Right hindlimb (tissue), 1 donor: ENCODE measurements at regions not wholly inside any gene's neighbourhood (a gene's known extent, or its start where the extent isn't known, plus 50 kb on each side); places are given as distances from the start of the nearest gene placed in this dataset.

Experiments used
- DNase-seq: peaks from one replicate; pipeline ENCODE4 v3.0.0-alpha.2; 2018

DNA sequence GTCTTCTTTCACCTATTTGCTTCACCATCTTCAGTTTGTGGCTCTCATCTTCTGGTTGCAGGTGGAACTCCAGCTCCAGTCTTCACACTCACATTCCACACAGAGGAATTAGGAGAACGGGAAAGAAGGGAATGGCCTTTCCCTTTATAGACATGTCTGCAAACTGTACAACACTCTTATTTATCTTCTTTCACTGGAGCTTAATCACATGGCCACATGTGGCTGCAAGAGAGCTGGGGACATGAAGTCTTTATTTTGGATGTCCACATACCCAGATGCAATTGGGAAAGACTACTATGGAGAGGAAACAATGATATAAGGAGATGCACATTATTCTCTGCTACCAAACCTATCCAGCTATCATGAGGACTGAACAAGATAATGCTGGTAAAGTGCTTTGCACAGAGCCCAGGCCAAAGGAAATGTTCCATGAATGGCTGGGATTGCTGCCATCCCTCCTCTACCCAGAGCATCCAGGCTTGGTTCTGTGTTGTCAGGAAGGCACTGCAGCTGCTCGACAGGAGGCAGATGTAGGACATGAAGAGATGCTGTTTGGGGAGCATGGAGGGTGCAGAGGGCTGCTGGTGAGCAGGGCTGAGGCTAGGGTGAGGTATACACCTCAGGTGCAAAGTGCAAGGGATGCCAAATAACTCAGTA lies 183.8 kb upstream of the TBX20 start:
- DNase-seq: no peak

DNA sequence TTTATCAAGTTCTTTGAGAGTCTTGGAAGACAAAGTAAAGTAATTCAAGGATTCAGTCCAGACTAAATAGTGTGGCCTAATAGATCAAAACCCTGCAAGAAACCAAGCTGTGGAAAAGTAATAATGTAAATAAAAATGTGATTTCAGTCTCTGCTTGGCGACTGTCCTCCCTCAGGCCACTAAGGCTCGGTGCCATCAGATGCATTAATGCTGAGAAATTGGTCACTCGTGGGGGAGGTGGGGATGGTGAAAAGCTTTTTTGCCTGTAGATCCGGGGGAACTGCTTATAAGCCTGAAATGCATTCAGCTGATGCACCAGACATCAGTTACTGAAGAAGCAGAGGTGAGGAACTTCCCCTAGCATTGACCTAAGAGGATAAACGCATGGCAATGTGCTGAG lies 182.6 kb upstream of the TBX20 start:
- DNase-seq: no peak

DNA sequence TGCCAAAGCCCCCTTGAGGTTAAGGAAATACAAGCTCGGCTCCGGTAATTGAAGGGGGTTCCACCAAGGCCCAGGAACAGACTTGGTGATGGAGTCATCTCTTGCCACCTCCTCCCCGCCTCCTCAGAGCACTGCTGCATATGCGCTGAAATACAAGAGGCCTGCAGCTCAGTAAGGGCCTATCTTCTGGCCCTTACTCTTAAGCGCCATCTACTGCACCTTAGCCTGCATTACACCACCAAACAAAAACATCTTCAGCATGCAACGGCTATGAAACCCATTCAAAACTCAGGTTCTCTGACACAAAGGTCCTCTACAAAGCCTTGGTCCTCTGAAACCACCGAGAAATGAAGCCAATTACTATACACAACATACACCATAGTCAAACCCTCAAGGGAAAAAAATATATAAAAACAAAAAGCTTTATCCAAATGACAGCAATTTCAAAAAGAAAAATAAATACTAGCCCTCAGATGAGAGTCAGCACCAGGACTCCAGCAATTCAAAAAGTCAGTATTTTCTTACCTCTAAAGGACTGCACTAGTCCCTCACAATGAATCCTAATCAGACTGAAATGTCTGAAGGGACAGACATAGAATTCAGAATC lies 176.8 kb upstream of the TBX20 start:
- DNase-seq: no peak

DNA sequence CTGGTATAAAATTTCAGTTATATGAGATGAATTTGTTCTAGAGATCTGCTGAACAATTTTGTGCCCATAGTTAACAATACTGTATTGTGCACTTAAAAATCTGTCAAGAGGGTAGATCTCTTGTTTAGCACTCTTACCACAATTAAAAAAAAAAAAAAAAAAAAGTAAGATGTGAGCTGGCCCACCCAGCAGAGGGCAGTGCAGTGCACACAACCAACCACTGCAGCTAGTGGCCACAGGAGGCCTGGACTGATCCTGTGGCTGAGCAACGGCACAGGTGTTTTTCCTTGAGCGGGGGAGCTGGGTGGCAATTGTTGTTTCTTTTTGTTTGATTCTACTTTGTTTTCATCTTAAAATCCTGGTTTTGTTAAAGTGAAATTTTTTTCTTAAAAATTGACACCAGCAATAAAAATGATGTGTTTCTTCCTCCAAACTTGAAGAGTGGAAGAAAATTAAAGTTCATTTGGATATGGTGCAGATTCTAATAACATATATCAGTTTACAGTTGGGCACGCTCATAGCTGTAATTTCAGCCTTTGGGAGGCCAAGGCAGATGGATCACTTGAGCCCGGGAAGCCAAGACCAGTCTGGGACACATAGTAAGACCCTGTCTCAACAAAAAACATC lies 171.1 kb upstream of the TBX20 start:
- no peak for DNase-seq

DNA sequence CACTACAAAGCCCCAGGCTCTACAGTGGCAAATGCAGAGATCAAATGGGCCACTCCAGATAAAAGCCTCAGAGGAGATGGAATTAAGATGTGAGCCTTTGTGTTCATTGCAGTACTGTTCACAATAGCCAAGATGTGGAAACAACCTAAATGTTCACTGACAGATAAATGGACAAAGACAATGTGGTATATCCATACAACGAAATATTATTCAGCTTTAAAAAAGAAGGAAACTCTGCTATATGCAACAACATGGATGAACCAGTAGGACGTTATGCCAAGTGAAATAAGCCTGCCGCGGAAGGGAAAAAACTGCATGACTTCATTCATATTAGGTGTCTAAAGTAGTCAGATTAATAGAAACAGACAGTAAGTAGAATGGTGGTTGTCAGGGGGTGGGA lies 170.5 kb upstream of the TBX20 start:
- no peak for DNase-seq

DNA sequence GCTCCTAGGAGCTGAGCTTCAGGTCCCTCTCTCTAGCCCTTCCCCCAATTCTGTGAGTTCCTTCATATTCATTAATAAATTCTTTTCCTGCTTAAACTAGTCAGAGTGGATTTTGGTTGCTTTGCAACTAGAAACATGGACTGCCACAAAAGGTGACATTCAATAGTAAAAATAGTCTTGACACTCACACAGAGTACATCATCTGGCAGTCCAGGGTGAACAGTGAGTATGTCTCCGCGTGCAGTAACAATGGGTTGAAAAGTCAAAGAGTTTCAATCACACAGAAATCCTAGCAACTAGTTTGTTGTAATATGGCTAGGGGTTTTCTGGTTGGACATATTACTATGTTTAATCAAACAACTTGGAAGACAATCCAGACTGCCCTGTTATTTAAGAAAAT lies 168.8 kb upstream of the TBX20 start:
- no peak for DNase-seq

DNA sequence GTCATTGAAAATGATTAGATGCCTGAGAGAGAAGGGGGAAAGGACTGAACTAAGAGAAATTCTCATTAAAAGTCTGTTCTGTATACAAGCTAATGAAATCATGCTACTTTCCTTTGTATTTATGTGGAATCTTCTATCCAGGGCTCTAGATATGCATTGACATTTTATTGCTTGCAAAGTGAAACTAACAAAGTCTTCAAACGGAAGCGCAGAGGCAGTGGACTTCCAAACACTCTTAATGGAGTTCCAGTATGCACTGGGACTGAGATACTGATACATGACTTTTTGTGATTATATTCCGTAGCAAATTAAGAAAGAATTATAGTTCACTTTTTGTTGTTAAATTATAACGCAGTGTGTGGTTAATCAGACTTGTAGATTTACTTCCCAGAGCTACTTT lies 166.8 kb upstream of the TBX20 start:
- no peak for DNase-seq

DNA sequence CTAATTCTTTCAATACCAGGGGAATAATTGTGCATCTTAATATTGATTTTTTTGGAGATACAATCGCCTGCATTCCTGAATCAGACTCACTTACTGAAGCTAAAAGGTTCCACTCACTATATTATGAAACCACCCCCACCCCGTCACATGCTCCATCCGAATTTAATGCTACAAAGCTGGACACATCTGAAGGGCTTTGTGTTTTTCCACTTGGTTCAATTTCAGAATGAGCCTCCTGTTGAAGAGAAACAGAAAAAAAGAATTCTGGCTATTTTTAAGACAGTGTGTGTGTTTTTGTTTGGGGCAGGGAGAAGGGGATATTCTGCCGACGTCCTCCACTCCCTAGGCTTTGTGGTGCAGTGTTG lies 165.5 kb upstream of the TBX20 start:
- DNase-seq: no peak

DNA sequence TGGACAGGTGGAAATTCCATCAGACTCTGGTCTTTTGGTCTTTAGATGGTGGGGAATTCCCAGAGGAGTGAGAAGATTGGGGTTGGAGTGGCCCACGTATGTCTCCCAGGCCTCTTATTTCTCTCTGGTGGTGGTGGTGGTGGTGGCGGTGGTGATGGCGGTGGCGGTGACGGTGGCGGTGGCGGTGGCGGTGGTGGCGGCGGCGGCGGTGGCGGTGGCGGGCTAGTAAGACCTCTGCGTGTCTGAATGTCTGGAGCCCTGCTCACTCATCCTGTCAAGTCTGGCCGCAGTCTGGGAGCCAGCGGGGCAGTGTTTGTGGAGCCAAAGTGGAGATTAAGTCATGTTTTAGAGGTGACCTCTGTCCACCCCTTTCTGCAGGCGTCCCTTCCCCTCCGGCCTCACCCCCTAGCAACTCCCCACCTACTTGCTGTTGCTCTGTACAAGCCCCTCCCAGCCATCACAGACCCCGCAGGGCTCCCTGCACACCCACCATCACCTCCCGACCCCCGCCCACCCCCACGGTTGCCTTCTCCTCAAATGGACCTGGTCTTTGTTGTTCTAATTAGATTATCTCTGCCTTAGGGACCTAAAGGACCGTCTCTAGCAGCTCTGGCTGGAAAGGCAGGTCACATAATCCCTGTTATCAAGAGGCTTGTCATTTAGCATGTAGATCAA lies 165.0 kb upstream of the TBX20 start:
- DNase-seq: no peak

DNA sequence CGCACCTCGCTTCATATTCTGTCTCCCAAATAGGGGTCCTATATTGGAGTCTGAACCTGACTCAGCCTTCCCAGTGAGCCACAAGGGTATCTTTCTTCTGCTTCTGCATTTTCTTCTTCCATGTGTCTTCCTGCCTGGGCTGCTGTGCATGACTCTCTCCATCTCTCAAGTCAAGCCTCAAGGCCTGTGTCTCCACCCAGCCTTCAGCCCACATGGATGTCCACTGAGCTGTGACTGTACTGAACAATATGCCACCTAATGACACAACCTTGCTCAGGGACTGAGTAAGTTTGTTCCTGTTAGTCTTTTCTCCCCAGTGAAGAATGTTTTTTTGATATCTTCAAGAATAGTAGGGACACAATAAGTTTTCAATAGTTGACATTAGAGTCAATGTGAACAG lies 162.7 kb upstream of the TBX20 start:
- DNase-seq: no peak

DNA sequence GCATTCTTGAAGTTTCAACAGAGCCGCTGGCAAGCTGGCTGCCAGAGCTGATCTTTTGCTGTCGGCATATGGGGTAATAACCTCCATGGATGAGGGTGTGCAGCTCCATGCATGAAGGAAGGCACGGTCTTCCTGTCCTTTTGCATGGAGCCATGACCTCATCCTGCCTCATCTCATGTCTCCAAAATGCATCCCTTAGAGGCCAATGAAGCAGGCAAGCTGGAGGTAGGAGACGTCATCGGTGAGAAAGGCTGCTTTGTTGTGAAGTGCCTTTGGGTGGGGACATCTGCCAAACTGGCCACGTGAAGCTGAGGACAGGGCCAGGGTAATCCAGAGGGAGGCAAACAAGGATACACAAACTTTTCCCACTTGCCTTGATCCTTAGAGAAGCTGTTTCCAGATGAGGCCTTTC lies 161.5 kb upstream of the TBX20 start:
- DNase-seq: no peak

DNA sequence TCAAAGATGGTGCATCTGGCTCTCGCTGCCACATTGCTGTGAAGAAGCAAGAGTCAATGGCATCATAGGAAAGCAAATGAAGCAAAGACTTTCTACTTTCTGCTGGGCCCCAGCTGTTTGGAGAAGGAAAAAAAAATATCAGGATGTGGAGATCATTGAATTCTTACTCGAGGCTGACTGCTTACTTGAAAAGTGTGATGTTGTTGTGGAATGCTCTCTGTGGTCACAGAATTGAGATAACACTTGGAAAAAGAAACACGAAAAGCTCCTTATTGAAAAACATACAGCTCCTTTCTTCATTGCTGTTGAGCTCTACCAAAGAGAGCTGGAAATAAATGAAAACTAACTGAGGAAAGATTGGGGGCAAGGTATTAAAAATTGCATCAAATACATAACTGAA lies 157.4 kb upstream of the TBX20 start:
- DNase-seq: no peak

DNA sequence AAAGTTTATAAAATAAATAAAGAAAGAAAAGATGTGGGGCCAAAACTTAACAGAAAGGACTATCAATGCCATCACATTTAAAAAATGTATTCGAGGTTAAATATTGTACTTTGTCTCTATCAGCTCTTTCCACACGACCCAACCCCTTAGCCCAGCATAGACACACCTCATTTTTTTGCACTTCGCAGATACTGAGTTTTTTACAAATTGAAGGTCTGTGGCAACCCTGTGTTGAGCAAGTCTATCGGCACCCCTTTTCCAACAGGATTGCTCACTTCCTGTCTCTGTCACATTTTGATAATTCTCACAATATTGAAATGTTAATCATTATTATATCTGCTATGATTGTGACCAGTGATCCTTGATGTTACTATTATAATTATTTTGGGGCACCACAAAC lies 151.6 kb upstream of the TBX20 start:
- no peak for DNase-seq

DNA sequence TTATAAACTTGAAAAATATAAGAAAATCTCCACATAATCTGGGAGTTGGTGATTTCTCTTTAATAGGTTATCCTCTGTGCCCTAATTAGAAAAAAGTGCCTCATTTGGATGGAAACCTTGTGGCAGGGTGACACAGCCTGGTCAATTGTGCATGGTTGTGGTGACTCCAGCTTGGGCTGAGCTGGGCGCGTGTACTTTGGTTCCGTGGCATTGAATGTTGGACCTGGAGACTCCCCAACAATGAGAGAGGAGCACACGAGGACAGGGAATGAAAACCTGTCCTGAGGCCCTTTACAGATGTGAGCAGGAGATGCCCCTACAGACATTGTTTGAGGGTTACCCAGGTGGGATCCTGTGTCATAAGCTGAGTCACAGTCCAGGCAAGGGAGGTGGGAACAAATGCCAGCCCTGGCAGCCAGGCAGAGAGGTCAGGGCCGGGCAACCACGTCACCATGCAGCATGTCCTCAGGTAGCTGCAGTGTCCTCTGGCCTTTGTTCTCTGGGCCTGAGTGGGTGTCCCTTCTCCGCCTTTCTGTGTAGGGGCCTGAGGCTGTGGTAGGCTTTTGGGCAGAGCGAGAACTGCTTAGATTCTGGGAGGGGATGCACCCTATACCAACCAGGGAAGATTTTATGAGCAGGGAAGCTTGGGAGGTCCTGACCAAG lies 147.4 kb upstream of the TBX20 start:
- DNase-seq: no peak

DNA sequence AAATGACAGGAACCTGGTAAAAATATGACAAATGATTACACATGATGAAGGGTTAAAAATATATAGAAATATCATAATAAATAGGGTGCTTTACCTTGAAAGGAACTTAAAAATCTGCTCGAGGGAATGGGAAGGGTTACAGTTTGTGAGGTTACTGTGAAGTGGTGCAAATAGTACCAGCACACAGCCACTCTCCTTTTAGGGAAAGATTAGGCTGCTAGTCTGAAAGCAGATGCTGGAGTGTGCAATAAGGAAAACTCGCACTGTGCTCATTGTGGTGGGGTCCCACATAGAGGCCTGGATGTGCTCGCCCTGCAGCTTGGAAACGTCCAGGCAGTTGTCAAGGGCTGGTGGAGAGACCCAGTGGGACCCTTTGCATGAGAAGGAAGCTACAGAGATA lies 145.9 kb upstream of the TBX20 start:
- no peak for DNase-seq

DNA sequence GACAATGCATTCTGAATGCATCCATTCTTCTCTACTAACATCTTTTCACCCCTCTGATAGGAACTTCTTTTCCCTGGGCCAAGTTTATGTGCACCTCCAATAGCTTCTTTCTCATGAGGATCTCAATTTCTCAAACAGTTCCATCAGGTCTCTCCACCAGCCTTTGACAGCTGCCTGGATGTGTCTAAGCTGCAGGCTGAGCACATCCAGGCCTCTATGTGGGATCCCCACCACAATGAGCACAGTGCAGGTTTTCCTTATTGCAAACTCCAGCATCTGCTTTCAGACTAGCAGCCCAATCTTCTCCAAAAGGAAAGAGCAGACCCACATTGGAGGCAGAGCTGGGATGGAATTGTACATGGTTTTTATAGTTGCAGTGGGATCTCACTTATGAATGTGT lies 145.3 kb upstream of the TBX20 start:
- no peak for DNase-seq

DNA sequence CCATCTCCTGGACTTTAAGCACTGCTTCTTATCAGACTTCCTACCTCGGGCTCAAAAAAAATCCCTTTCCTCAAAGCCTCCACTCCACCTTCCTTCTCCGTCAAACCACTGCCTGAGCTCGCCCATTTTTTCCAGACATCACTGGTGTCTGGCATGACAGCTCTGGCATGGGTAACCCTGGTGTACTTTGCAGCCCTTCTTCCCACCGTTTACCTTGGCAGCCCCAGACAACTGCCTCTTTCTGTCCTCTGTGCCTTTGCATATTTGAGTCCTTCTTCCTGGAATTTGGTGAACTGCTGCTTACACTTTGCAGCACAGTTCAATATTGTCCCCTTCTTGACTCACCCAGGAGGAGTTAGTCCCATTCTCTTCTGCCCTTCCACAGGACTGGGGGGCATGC lies 144.6 kb upstream of the TBX20 start:
- DNase-seq: no peak

DNA sequence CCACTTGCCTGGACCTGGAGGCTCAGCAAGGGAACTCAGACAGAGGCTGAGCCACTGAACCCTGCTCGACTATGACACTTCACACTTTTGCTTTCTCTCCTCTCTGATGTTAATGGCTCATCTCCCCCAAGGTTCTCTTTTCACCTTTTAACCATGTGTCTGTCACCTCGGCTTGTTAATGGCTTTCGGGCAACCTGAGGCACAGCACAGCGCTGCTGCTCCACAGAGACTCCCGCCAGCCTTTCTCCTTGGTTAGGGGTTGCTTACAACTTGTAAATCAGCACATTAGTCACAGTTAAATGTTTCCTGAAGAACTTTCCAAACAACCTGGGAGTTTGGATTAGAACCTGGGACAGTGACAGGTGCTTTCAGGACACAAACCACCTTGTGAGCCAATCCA lies 136.2 kb upstream of the TBX20 start:
- no peak for DNase-seq

DNA sequence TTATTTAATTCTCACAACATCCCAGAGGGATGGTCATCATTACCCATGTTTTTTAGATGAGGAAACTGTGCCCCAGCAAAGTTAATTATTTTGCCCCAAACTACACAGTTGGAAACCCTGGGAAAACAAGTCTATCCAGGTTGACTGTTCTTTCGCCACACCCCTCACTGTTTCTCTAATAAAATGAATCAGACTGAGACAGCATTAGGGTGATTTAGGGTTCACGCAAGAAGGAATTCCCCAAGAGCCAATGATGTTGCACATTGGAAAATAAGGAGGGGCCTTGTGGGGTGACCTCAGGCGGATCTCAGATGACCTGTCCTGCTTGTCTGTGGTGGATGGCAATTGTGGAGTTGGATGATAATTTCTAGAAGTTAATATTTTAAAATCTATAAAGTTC lies 135.7 kb upstream of the TBX20 start:
- no peak for DNase-seq

DNA sequence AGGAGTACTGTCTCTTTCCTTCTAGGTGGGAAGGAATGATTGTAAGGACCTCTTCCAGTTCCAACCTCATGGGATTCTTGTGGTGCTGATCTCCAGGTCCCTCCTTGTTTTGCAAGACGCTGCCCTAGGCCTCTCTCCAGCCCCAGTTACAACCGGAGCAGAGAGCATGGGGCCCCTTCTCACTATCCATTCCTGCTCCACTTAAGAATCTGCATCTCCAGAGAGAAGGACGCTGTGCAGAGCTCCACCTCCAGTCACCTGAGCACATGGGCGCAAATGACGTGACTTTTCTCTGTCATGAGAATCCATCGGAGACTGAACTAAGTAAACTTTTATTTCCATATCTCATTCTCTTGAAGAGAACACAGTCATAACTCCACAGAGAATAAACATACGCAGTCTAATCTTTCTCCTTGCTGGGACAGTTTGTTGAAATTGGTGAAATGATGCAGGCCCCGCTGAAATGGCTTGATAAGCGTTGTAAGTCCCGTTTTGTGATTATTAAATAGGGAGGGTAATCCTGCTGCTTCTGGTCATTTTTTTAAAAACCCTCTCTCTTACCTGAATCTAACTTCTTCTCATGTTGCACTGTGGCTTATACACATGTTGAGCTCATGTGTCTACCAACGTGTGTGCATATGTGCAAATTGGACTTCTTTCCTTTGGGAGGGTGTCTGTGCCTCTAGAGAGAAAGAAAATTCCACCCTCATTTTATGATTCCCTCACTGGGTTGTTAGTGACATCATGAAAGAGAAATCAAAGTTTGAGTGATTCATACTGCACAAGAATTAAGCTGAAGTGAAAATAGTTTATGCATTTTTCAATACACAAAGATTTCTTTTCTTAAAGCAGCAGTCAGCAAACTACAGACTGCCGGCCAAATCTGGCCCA lies 133.2 kb upstream of the TBX20 start:
- no peak for DNase-seq

DNA sequence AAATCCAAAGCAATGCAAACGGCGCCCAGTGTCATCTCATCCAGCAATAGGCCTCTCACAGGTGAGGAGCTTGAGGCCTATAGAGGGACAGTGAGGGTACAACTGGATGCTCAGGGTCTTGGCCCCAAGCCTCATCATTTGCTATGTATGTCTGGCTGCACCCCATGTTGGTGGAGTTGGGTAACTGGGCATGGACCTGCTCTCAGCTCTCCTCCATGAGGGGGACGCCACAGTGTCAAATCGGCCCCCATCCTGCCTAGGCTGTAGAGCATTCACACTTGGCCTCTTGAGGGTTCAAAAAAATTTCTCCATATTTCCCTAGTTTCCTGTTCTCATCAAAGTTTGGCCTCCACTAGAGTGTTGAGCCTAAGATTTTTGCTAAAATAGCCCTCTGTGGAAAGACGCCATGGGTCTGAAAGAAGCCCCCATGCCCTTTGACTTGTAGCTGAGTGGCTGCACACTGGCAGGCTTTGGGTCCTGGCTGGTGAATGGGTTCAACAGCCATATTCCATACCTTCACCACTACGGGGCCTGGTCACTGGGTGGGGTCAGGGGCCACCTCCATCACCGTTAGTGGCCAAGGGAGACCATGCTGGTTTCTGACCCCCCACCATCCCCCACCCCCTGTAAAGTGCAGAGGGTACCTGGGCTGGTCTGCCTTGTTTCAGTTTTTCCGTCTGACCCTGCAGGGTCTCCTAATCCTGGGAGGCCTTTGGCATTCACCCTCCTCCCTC lies 132.3 kb upstream of the TBX20 start:
- DNase-seq: no peak
